ENCODE measurements at regions not wholly inside any gene's neighbourhood (a gene's known extent, or its start where the extent isn't known, plus 50 kb on each side); places are given as distances from the start of the nearest gene placed in this dataset.

- no peak for TF ChIP-seq CTCF (IDR thresholded peaks at IDR 0.05; ENCODE audit: borderline replicate concordance, insufficient read depth, low read depth, low read length)
- no peak overlapping the region for H3K4me3 ChIP-seq (ENCODE audit: low read depth, low read length)
These were observed 583.0 kb upstream of the COBL start for GRCh38 chr7:51899611-51900010.

GRCh38 chr7:51882412-51882811, 565.8 kb upstream of the COBL start:
- H3K4me3 ChIP-seq (ENCODE audit: low read depth, low read length), result no peak overlapping the region
- no peak for TF ChIP-seq CTCF (IDR thresholded peaks at IDR 0.05; ENCODE audit: borderline replicate concordance, insufficient read depth, low read depth, low read length)

GRCh38 chr7:51881309-51881708, 564.7 kb upstream of the COBL start:
- H3K4me3 ChIP-seq (ENCODE audit: low read depth, low read length), result no peak overlapping the region
- TF ChIP-seq CTCF (IDR thresholded peaks at IDR 0.05; ENCODE audit: borderline replicate concordance, insufficient read depth, low read depth, low read length), result no peak

GRCh38 chr7:51878865-51879264, 562.3 kb upstream of the COBL start:
- no peak for TF ChIP-seq CTCF (IDR thresholded peaks at IDR 0.05; ENCODE audit: borderline replicate concordance, insufficient read depth, low read depth, low read length)
- no peak overlapping the region for H3K4me3 ChIP-seq (ENCODE audit: low read depth, low read length)

GRCh38 chr7:51869452-51869851, 552.8 kb upstream of the COBL start:
- no peak for TF ChIP-seq CTCF (IDR thresholded peaks at IDR 0.05; ENCODE audit: borderline replicate concordance, insufficient read depth, low read depth, low read length)
- H3K4me3 ChIP-seq (ENCODE audit: low read depth, low read length), result no peak overlapping the region

- TF ChIP-seq CTCF (IDR thresholded peaks at IDR 0.05; ENCODE audit: borderline replicate concordance, insufficient read depth, low read depth, low read length), result no peak
- no peak overlapping the region for H3K4me3 ChIP-seq (ENCODE audit: low read depth, low read length)
These were observed 550.5 kb upstream of the COBL start for GRCh38 chr7:51867117-51867516.

GRCh38 chr7:51860305-51860704, 543.7 kb upstream of the COBL start:
- H3K4me3 ChIP-seq (ENCODE audit: low read depth, low read length), result no peak overlapping the region
- TF ChIP-seq CTCF (IDR thresholded peaks at IDR 0.05; ENCODE audit: borderline replicate concordance, insufficient read depth, low read depth, low read length), result no peak
